Right lobe of liver (tissue), 4 donors: ENCODE measurements at regions not wholly inside any gene's neighbourhood (a gene's known extent, or its start where the extent isn't known, plus 50 kb on each side); places are given as distances from the start of the nearest gene placed in this dataset.

Experiments used
- POLR2A ChIP-seq: fragments of 450-650 bp; IDR thresholded peaks from one replicate; pipeline ENCODE4 v1.6.1; 2017; ENCODE audit warnings: antibody characterized with exemption, mild to moderate bottlenecking
- TF ChIP-seq, protein P1 (sequence below), 4 donors: fragments of 200-600 bp in 3 of 4; fragments of 450-650 bp in 1 of 4; IDR thresholded peaks; one replicate each; pipeline versions ENCODE4 v1.5.1 to v1.8.0; 2016 to 2022; ENCODE audit warnings: antibody characterized with exemption in 4 of 4, mild to moderate bottlenecking in 2 of 4
- donor health status: DM: no; HTN: no; CAD: no.
- donor health status: DM: no; HTN: no; CAD: no.
- donor health status: DM: no; HTN: yes; CAD: no.

DNA sequence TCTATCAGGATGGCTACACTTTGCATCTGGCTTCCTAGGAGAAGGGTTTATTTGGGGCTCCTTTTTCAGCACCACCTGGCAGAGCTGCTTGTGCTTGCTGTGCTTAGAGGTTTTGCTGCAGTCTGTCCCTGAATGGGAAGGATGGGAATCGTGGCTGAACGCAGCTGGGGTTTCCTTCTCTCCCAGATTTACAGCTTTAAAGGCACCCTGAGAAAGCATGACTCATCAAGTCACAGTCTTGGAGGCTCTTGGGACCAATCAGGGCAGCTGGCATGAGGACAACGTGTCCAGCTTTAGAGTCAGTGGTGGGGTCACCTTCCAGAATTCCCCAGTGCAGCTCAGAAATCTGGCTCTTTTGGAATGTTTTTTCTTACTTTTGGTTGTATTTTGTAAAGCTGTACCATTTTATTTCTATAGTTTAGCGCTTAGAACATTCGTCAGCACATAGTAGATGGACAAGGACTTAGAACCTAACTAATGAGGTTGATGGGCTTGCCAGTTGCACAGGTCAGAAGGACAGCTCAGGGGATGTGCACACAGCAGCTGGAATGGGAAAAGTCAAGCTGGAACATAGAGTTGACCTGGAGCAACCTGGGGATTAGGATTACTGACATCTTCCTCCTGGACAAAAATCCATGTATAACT, 222.6 kb downstream of the PRDM2 start:
- TF ChIP-seq, protein P1, sequence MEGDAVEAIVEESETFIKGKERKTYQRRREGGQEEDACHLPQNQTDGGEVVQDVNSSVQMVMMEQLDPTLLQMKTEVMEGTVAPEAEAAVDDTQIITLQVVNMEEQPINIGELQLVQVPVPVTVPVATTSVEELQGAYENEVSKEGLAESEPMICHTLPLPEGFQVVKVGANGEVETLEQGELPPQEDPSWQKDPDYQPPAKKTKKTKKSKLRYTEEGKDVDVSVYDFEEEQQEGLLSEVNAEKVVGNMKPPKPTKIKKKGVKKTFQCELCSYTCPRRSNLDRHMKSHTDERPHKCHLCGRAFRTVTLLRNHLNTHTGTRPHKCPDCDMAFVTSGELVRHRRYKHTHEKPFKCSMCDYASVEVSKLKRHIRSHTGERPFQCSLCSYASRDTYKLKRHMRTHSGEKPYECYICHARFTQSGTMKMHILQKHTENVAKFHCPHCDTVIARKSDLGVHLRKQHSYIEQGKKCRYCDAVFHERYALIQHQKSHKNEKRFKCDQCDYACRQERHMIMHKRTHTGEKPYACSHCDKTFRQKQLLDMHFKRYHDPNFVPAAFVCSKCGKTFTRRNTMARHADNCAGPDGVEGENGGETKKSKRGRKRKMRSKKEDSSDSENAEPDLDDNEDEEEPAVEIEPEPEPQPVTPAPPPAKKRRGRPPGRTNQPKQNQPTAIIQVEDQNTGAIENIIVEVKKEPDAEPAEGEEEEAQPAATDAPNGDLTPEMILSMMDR (IDR thresholded peaks at IDR 0.05) = no peak
- TF ChIP-seq POLR2A = no peak
